A673 (cell line): ENCODE measurements at regions not wholly inside any gene's neighbourhood (a gene's known extent, or its start where the extent isn't known, plus 50 kb on each side); places are given as distances from the start of the nearest gene placed in this dataset.

ENCODE experiments used
- BruUV-seq: library from RNA; stranded (reverse); fragments of 400-500 nt; replicated peaks from 2 replicates; lab custom pipeline; 2021; lab: Mats Ljungman, UMichigan
- CTCF ChIA-PET: fragments of 300-600 bp; sonication (Branson Sonifier 250); formaldehyde crosslinking; loops from one replicate; lab custom pipeline; 2022; ENCODE audit warnings: antibody characterized with exemption; lab: Charles Lee
- POLR2A ChIA-PET: fragments of 300-600 bp; sonication (Branson Sonifier 250); formaldehyde crosslinking; loops from one replicate; lab custom pipeline; 2022; ENCODE audit warnings: antibody characterized with exemption; ENCODE audit not compliant: low non-redundant PET; lab: Charles Lee
- DNase-seq: peaks from one replicate; pipeline ENCODE4 v3.0.0-alpha.2; 2015; ENCODE audit warnings: low spot score
- H3K27ac ChIP-seq: fragments of 200-600 bp; sonication (generic); 2 replicates; pipeline ENCODE4 v1.5.1; 2016; ENCODE audit warnings: mixed run types, low read depth, mild to moderate bottlenecking, mixed read lengths, antibody characterized with exemption, low read length; ENCODE audit not compliant: poor library complexity, severe bottlenecking
- H3K27me3 ChIP-seq: fragments of 200-600 bp; sonication (generic); replicated peaks from 2 replicates; pipeline ENCODE4 v1.6.1; 2017; ENCODE audit warnings: mixed run types, low read depth, mild to moderate bottlenecking, mixed read lengths, antibody characterized with exemption, low read length; ENCODE audit not compliant: insufficient read depth, poor library complexity
- H3K36me3 ChIP-seq: fragments of 200-600 bp; sonication (generic); 2 replicates; pipeline ENCODE4 v1.6.1; 2016; ENCODE audit warnings: mixed run types, mild to moderate bottlenecking, mixed read lengths, antibody characterized with exemption, low read length; ENCODE audit not compliant: insufficient read depth, poor library complexity, severe bottlenecking
- H3K4me1 ChIP-seq: fragments of 200-600 bp; sonication (generic); 2 replicates; pipeline ENCODE4 v1.6.1; 2017; ENCODE audit warnings: mixed run types, mild to moderate bottlenecking, mixed read lengths, antibody characterized with exemption, low read length; ENCODE audit not compliant: insufficient read depth, poor library complexity, severe bottlenecking
- H3K4me3 ChIP-seq: fragments of 200-600 bp; sonication (generic); 2 replicates; pipeline ENCODE4 v1.5.1; 2016; ENCODE audit warnings: low read depth, mixed run types, mild to moderate bottlenecking, mixed read lengths, low read length; ENCODE audit not compliant: poor library complexity, severe bottlenecking
- H3K9me3 ChIP-seq: fragments of 200-600 bp; sonication (generic); 2 replicates; pipeline ENCODE4 v1.6.1; 2016; ENCODE audit warnings: mixed run types, low read depth, mild to moderate bottlenecking, mixed read lengths, antibody characterized with exemption, low read length; ENCODE audit not compliant: poor library complexity, severe bottlenecking
- CTCF ChIP-seq: fragments of 300-800, 200-600 bp; sonication (generic); conservative IDR thresholded peaks from 2 replicates; pipeline ENCODE4 v1.5.1; 2017; ENCODE audit warnings: low read depth, mild to moderate bottlenecking, antibody characterized with exemption, low read length, moderate library complexity, mixed read lengths
- EZH2 ChIP-seq: fragments of 200-600 bp; sonication (generic); IDR thresholded peaks from 2 replicates; pipeline ENCODE4 v1.6.1; 2017; ENCODE audit warnings: borderline replicate concordance, low read depth, mild to moderate bottlenecking, mixed read lengths, antibody characterized with exemption, low read length; ENCODE audit not compliant: poor library complexity, severe bottlenecking
- intact Hi-C: fragments of 100-400 bp; cut with micrococcal nuclease; formaldehyde crosslinking; loops from one replicate; pipeline ENCODE4 v1.10.0; 2022; ENCODE audit not compliant: unreplicated experiment

- intact Hi-C loops: no loop called here
- ChIA-PET CTCF (no interaction called here), POLR2A (no interaction called here)
- H3K4me1 ChIP-seq: no peaks in the 10 kb centered on the region
- H3K27me3 ChIP-seq: no peaks in the 10 kb centered on the region
- H3K9me3 ChIP-seq: no peaks in the 10 kb centered on the region
- no peaks in the 10 kb centered on the region for H3K36me3 ChIP-seq
- peak; percentile 8 for DNase-seq
- TF ChIP-seq EZH2 (no peak), CTCF (no peak)
- no peak overlapping the region for H3K27ac ChIP-seq
- BruUV-seq: no TSS peak
- no peak overlapping the region for H3K4me3 ChIP-seq
Observed at GRCh38 chr13:31385540-31385939, 185.8 kb downstream of the B3GLCT start.

DNA sequence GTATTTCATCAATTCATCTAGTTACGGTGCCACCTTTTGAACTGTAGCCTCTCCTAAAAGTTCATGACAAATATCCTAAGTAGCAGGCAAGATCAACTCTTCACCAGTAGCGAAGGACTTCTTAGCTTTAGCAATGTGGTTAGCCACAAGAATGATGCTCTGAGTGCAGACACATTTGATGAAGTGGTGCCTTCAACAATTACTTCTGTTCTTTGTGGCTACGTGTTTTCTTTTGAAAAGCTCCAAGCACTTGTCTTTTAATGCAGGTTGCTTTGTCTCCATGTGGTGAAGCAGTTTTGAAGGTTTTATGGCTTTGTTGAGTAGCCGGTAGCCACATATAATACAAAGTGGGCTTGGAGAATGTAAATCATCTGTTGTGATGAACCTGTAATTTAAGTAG is 194.7 kb downstream of the B3GLCT start:
- ChIA-PET POLR2A (no interaction called here), CTCF (no interaction called here)
- no peaks in the 10 kb centered on the region for H3K27me3 ChIP-seq
- no peaks in the 10 kb centered on the region for H3K9me3 ChIP-seq
- TF ChIP-seq CTCF: no peak
- no peak for TF ChIP-seq EZH2
- no peaks in the 10 kb centered on the region for H3K36me3 ChIP-seq
- no peak for DNase-seq
- no TSS peak for BruUV-seq
- no peak overlapping the region for H3K4me3 ChIP-seq
- no peaks in the 10 kb centered on the region for H3K4me1 ChIP-seq
- intact Hi-C loops: no loop called here
- H3K27ac ChIP-seq: no peak overlapping the region

DNA sequence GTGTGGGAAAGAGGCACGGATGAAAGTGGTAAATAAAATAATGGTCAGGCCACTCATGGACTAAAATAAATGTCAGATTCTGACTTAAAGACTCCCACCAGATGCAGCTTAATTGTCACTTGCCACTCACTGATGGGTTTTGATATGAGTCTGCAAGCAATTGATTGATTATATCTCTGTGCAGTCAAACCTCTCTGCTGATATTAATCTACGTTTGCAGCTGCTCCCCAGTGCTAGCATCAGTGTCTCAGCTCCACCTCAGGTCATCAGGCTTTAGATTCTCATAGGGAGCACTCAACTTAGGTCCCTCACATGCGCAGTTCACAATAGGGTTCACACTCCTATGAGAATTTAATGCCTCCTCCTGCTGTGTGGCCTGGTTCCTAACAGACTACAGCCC is 195.3 kb downstream of the B3GLCT start:
- no peak overlapping the region for H3K27ac ChIP-seq
- no peak overlapping the region for H3K4me3 ChIP-seq
- no peaks in the 10 kb centered on the region for H3K27me3 ChIP-seq
- H3K4me1 ChIP-seq: no peaks in the 10 kb centered on the region
- ChIA-PET POLR2A (no interaction called here), CTCF (no interaction called here)
- H3K9me3 ChIP-seq: peaks cover 4% of the 10 kb centered on the region
- TF ChIP-seq CTCF: no peak
- TF ChIP-seq EZH2: no peak
- DNase-seq: no peak
- BruUV-seq: no TSS peak
- no peaks in the 10 kb centered on the region for H3K36me3 ChIP-seq
- intact Hi-C loops: no loop called here
